Stimulated activated CD4-positive, alpha-beta T cell treated with anti-CD3 and anti-CD28 coated beads, Interleukin-4, amount 100 ng/mL, for 48 hours (primary cell): ENCODE measurements at regions not wholly inside any gene's neighbourhood (a gene's known extent, or its start where the extent isn't known, plus 50 kb on each side); places are given as distances from the start of the nearest gene placed in this dataset.

ENCODE experiments used
- DNase-seq, 2 donors: peaks; one replicate each; pipeline ENCODE4 v3.0.0-alpha.2; 2020; ENCODE audit warnings: low read depth in 2 of 2

DNA sequence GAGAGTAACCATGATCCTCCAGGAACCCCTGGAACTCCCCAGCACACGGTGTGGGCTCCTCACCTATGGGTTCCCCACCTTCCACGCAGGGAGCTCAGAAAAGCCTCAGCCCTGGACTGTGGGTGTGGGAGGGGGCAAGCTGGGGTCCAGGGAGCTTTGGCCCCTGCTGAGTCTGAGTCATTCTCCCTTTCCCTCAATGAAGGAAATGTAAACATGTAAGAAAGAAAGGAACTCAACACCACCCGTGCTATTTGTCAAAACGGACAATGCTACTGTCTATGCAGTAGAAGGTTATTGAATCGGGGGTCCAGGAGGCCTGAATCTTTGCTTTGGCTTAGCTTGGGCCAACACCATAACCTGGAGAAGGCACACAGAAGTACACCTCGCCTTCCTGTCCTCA, 222.8 kb downstream of the PMP22 start:
- no peak for DNase-seq

GRCh38 chr17:15039366-15039765, 225.8 kb downstream of the PMP22 start:
- DNase-seq: no peak

DNA sequence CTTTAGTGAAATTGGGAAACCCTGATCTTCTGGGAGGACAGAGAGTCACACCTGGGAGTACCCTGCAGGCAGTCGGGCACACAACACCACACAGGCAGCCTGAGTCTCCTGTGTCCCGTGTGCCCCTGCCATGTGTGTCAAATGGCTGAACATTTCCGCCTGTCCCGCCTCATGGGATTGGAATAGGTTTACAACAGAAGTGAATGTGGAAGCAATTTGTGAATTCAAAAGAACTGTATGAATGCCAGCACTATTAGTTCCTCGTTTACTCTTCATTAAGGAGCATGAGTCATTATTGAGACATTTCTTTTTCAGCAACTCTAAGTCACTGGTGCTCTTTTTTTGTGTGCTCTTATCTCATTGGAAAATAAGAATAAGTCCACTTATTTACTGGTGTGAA, 226.5 kb downstream of the PMP22 start:
- no peak for DNase-seq

DNA sequence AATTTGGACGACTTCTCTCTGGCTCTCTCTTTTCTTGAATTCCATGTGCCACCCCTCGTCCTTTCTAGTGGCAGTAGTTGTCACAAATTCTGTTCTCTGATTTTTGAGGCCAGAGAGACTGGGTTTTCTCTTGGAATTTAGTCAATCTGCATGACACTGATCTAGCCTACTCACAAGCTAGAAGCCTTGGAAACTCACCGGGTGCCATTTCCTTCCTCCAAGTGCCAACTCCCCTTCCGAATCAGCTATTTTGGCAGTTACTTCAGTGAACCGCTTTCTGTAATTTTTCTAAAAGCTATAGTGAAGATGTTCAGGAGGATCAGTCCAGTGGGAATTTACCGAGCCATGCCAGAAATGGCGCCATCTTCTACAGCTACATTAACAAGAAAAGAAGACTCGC, 228.9 kb downstream of the PMP22 start:
- DNase-seq: no peak

GRCh38 chr17:15031975-15032374, 233.2 kb downstream of the PMP22 start:
- no peak for DNase-seq

DNA sequence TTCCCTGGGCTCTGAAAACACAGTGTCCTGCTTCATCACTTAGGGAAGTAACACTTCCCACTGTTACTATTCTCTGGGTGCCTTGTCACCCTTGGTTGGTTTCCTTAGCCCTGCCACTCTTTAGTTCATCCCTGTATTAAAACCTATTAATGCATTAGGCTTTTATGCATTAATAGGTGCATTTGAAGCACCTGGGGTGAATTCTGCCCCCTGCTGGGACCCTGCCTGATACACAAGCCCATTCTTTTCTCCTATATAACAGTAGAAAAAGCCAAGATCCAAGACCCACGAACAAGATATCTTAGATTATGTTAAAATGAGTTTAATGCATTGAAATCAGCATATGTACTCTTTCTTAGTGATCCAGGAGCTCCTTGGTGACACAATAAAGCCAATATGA, 235.7 kb downstream of the PMP22 start:
- no peak for DNase-seq

- no peak for DNase-seq
These were observed 237.3 kb downstream of the PMP22 start for GRCh38 chr17:15027853-15028252.

DNA sequence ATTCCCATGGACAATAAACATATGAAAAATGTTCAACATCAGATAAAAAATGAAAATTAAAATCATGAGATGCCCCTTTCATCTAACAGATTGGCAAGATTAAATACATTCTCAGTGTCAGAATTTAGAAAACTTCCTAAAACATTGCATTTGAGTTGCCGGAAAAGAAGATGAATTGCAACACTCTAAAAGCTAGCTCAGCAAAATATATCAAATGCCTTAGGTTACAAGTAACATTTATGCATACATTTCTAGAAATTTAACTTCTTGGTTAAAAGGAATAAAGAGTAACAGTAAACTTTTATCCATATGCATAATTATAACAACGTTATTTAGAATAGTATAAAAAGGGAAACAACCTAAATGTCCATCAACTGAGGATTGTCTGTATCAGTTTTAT, 239.0 kb downstream of the PMP22 start:
- no peak for DNase-seq

DNA sequence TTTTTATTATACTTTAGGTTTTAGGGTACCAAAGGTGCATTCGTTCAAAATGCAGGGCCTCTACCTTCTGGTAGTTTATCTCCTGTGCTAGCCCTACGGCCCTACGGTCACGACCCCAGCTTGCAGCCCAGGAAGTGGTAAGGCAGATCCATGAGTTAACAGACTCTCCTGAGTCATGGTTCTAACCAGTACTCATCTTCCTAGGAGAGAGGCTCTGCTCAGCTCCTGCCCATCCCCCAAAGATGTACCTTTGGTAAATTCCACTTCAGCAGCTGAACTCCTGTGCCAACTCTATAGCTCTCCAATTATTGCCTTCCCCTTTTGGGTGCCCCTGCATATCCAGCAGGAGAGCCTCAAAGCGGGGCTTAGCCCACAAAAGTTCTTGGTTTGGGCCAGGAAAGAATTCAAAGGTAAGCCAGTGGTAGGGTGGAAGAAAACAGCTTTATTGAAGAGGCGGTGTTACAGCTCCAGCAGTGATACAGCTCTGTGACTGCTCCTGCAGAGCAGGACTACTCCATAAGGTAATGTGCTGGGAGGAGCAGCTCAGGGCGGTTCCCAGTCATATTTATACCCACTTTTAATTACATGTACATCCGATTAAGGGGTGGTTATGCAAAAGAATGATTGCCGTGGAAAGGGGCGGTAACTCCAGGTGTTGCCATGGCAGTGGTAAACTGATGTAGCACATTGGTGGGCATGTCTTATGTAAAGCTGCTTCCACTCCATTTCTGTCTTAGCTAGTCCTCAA, 241.4 kb downstream of the PMP22 start:
- no peak for DNase-seq

- no peak for DNase-seq
These were observed 246.0 kb downstream of the PMP22 start for GRCh38 chr17:15019158-15019557.

GRCh38 chr17:15012351-15012980, 252.7 kb downstream of the PMP22 start:
- DNase-seq: no peak

- DNase-seq: no peak
These were observed 256.0 kb downstream of the PMP22 start for GRCh38 chr17:15009087-15009486.

DNA sequence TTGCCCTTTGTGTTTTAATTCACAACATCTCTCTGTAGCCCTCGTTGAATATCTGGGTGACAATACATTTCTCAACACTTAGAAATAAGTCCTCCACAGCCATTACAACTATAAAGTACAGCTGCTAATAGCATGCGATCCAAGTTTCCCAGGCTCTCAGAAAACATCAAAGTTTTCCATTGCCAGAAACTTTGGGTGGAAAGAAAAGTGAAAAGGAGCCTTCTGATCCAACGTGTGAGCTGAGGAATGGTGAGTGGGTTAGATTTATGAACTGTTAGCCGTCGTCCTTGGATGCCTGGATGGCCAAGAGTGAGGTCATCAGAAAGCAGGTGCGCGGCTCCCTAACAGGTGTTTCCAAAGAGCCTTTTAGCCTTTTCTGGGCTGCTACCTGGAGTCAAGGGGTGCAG, 258.0 kb downstream of the PMP22 start:
- no peak for DNase-seq

GRCh38 chr17:15006421-15007128, 258.6 kb downstream of the PMP22 start:
- DNase-seq: no peak

GRCh38 chr17:15000661-15001060, 264.5 kb downstream of the PMP22 start:
- DNase-seq: no peak

DNA sequence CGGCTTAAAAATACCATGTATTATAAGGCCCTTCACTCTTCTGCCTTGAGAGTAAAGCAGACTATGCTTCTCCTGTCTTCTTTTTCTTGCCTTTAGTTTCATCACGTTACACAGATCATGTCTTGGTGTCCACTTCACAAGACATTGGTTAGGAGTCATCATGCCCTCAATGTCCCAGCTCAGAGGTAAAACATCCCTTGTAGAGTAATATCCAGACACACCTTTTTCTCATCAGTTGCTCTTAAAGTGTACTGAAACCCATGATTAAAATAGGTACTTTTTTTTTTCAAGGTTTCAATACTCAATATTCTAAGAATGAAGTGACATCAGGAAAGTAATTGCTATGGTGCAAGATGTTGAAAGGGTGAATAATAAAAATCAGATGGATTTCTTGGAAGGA, 267.8 kb downstream of the PMP22 start:
- DNase-seq: no peak

GRCh38 chr17:14986127-14986526, 279.0 kb downstream of the PMP22 start:
- no peak for DNase-seq

DNA sequence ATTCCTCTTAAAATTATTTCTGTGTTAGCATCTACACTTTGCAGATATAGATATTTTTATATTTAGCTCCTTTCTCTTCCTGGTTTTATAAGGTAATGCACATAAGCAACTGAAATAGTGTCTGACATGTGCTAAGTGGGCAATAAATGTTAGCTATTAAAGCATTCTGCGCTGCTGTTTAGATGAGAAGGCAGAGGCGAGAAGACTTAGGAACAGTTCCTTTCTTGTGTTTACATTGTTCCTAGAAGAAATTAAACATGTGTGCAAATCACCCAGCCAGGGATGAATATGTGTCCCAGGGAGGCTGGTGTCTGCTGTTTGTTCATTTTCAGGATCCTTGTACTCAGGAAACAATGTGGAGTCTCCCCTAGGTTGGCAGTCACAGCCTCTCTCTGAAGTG, 292.3 kb downstream of the PMP22 start:
- DNase-seq: no peak

DNA sequence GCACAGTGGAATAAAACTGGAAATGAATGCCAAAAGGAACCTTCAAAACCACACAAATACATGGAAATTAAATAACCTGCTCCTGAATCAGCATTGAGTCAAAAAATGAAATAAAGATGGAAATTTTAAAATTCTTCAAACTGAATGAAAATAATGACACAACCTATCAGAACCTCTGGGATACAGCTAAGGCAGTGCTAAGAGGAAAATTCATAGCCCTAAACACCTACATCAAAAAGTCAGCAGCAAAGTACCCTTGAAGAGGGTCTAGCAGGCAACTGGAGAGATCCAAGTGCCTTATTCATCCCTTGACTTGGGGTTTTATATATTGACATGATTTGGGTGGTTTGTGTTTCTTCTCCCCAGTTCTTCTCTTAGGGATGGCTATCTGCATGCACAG, 294.1 kb downstream of the PMP22 start:
- DNase-seq: no peak

DNA sequence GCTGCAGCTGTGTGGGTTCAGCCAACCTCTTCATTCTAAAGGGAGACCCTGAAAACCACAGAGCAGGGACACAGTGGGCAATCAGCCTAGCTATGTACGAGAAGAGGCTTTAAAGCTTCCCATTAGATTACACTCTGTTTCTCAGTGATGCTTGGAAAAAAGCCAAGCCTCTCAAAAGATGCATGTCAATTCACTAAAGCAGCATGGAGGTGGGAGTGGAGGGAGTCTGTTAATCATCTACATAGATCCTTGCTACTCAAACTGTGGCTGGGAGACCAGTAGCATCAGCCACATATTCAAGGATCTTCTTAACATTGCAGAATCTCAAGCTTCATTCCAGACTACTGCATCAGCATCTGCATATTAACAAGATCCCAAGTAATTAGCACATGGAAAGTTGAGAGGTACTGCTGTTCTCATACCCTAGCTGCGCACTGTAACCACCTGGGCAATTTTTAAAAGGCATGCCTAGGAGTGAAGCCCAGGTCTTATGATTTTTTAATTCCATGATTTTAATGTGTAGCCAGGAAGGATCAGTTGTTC, 305.9 kb downstream of the PMP22 start:
- DNase-seq: no peak

DNA sequence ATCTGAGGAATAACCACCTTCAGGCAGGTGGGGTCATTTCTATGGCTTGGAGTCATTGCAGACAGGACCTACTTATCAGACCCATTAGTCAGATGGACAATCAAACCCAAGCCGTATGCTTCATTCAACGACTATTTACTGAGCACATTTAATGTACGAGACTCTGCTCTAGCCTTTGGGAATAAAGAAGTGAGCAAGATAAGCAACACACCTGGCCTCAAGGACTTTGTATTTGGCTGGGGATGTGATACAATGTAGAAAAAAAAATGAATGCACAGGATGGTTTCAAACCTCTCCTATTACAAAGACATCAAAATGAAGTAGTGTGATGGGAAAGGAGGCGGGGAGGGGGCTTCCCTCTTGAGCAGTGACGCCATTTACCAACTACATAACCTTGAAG, 311.7 kb downstream of the PMP22 start:
- DNase-seq: no peak

DNA sequence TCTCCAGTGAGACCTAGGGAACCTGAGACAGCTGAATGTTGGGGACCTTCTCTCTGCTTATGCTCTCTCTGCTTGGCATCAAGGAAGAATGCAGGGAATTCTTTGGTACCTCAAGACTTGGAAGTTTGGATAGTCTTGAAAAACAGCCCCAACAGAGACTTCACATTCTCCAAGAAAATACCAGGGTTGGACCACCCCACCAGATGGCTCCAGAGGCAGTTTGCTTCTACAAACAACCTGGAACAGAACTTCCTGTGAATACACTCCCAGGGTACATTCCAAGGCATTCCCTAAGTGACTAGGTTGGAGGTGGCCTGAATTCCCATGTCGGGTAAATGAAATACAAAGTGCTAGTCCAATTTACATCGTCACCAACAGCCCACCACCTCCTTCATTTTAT, 314.4 kb downstream of the PMP22 start:
- no peak for DNase-seq

DNA sequence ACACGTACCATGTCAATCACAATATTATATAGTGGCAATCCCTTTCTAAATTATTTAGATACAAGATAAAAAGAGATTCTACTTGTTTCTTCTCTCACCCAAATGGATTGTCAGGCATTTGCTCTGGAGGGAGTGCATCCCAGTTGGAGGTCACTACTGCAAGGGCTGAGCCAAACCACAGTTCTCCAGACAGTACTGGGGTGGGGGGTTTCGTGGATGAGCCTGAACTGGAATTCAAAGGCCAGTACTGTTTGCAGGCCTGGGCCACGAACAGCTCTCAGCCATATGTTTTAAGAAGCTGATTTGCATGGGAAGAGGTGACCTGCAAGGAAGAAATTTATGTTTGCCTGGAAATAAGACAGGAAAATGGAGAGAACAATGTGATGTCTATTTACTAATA, 314.9 kb downstream of the PMP22 start:
- DNase-seq: no peak
